ENCODE measurements at regions not wholly inside any gene's neighbourhood (a gene's known extent, or its start where the extent isn't known, plus 50 kb on each side); places are given as distances from the start of the nearest gene placed in this dataset.
"Not testable (repeated sequence)": the region's sequence is repeated elsewhere in the genome, so short reads cannot be mapped to it uniquely, and the experiment has no call there.

DNA sequence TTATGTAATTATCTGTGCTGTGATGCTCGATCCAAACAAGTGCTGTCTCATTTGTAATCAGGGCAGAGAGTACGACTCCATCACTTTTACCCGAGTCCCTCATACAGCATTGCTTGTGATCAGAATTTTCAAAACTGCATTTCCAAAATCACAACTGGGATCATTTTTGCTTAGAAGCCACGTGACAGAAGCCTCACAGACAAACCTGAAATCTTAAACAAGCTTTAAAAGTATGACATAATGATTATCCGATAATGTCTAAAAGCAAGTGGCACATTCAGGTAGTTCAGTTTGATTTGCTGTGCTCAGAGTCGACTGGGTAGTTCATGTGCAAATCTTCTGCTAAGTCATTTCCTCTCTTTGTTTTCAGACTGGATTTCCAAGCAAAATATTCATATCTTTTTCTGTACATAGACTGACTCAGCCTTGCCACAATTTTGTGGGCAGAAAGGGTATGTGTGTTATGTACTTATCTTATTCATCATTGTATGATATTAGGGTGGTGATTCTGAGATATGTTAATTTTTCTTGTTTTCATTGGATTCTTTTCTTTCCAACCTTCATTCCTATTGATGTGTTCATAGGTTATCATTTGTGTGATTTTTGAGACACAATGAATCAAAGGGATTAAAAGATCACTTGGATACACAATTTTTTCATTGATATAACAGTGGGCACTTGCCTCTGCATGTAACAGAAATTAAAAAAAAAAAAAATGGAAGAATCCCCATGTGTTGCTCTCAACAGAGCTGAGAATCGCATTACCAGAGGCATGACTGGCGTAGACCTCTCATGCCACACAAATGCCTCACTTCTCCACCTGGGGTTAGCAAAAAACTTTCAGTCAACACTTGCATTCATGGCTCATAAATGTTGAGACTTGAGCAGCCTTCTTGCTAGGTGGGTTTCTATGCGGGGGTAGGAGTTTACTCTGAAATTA lies 355.7 kb downstream of the LTN1 start:
- no peak for DNase-seq

DNA sequence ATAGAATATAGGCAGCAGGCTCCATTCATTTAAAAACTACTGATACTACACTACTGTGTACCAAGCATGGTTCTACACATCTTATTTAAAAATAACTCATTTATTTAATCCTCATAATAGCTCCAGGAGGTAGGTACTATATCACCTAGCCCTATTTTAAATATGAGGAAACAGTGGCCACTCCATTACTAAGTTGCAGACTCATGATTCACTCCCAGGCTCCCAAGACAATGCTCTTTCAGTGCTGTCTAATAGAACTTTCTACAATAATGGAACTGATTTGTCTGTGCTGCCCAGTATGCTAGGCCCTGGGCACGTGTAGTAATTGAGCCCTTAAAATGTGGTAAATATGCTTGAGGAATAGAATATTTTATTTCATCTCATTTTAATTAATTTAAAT lies 357.1 kb downstream of the LTN1 start:
- DNase-seq = no peak

DNA sequence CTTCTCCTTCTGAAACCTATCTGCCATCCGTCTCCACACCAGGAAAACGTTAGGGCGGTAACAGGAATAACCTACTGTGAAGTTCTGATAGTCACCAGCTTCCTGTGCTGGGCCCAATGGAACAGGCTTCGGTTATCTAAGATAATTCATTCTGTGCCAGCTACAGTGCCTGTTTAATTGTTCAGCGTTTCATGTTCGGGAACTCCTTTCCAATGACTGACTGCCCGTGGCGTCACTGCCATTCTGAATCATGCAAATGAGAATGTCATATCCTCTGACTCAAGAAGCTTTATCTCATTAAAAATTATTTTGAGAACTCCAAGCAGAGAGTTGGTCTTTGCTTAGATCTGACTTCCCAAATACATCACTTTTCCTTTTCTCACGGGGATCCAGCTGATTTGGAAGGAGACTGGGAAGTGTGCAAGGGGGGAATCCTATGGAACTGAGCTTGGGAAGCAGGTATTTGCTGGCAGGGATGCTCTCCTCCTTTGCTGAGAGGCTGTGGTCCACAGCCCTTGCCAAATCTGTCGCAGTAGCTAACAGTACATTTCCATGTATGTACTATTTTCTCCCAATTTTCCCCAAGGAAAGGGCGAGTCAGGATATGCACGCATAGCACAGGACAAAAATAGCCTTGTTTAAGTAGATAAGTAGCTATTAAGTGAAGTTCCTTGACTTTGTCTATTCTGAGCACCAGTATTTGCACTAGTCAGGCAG lies 358.7 kb downstream of the LTN1 start:
- no peak for DNase-seq

GRCh38 chr21:28632755-28633408 lies 359.8 kb downstream of the LTN1 start:
- DNase-seq = no peak

DNA sequence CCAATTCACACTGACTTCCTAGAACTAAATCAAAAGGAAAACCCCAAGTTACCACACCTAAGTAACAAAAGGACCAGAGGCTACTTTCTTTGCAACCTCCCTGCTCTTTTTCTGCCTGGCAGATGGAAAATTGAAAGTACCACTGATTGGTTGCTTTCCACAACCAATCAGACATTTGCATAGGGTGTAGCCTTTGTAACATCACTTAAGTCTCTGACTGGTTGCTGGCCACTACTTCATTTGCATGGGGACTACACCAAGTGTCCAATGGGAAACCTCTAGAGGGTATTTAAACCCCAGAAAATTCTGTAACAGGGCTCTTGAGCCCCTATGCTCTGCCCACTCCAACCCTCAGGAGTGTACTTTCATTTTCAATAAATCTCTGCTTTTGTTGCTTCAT lies 365.0 kb downstream of the LTN1 start:
- no peak for DNase-seq

DNA sequence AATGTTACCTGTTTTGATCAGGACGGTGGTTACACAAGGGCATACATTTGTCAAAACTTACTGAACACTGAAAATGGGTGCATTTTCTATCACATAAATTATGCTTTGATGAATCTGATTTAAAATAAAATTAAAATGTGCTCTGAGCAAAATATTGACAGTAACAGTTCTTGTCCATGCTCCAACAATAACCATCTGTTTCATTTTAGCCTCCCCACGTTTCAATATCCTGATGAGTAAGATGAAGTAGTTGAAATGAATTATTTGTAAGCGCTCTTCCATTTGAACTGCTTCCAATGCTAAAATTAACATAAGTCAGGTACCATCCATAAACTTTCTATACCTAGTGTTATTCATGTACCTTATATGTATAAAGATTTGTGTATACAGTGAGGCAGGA lies 365.4 kb downstream of the LTN1 start:
- DNase-seq = no peak

- no peak for DNase-seq
Observed at GRCh38 chr21:28624626-28625025, 368.1 kb downstream of the LTN1 start.

DNA sequence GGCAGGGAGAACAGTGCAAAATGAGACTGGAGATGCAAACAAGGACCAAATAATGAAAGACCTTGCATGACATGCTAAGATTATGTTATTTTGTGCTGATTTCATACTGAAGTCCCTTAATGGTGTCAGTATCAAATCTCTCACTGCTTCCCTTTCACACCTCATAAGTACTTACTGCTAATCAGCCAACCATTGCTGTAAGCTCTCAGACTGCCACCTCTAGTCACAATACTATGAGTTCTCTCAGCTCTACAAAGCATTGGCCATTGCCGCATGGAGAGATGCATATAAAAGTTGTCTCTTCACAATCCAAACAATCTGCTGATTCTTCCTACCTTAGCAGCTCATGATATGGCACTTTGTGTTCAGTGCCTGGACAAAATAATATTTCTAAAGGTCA lies 375.4 kb downstream of the LTN1 start:
- no peak for DNase-seq

GRCh38 chr21:28615276-28615675 lies 377.4 kb downstream of the LTN1 start:
- DNase-seq = no peak

DNA sequence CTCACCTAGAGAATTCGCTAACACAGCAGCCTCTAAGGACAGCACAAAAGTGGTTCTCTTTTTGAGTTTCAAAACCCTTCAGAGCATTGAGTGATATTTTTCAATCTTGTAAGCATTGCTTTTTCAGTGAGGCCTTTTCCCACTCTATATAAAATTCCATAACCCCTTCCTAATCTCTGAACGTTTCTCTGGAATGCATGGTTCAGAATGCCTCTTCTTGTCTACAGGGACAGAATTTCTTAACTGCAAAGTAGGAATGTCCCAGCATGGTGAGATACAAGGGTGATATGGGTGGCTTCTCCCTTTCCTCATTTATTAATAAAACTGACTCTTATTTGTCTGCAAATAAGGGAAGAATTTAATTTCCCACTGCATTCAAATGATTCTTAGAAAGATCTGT lies 377.9 kb downstream of the LTN1 start:
- no peak for DNase-seq

DNA sequence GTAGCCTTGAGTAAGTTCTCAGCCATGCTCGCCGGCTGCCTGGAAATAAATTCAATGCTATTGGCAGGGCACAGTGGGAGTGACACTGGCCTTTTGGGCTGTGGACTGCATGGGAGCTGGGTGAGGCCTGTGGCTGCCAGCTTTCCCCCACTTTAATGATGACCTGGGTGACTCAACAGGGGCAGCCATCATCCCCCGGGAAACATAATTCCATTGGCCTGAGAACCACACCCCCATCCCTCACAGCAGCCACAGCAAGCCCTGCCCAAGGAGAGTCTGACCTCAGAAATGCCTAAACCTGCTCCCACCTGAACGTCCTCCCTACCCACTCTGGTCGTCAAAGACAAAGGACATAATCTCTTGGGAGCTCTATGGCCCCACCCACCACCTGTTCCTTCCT lies 384.0 kb downstream of the LTN1 start:
- no peak for DNase-seq

DNA sequence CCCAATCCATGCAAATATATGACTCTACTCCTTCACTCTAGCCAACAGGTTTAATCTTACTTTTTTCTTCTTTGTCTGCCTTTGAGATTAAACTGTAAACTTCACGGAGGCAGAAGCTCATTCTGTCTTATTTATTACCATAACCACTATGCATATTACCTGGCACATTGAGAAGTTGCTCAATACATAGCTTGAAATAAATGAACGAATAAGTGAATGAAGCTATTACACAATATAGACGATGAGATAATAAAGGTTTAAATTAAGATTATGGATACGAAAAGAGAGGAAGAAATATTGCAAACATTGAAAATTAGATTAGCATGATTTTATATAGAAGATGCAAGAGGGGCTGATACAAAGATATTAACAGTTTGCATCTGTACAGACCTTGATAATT lies 385.1 kb downstream of the LTN1 start:
- no peak for DNase-seq

- no peak for DNase-seq
Observed at GRCh38 chr21:28604946-28605537, 387.6 kb downstream of the LTN1 start.

GRCh38 chr21:28602546-28602945 lies 390.1 kb downstream of the LTN1 start:
- DNase-seq = no peak

DNA sequence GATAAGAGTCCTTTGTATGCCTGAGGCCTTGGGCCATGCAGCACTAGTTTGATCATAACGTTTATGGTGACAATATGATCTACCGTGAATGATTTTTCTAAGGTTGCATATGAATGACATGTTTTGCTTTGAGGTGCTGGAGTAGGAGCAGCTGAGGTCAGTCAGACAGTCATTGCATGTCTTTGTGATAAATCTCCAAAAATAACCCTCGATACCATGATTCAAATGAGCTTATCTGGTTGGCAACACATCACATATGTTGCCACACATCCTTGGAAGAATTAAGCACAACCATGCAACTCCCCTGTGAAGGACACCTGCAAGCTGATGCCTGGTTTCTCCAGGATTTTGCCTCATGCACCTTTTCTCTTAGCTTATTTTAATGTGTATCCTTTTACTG lies 394.5 kb downstream of the LTN1 start:
- DNase-seq = no peak

DNA sequence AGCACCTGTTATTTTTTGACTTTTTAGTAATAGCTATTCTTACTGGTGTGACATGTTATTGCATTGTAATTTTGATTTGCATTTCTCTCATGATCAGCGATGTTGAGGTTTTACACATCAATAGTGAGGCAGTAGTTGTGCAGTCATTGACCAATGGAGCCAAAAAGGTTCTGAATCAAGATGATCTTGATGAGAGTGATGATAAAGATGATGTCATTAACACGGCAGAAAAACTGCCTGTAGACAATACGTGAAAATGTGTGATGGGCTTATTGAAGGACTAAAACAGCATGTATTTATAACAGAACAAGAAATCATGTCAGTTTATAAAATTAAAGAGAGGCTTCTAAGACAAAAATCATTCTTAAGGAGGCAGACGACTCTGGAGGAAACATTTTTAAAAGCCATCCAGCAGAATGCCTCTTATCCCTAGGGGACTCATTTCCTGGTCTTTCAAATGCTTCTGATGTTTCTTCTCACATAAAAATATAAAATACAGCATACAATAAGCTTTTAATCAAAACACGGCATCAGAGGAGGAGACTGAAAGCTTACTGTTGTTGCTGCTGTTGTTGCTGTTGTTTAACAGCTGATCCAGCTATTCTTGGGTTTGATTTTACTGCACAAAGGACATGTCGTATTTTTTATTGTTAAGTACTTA lies 400.3 kb downstream of the LTN1 start:
- DNase-seq = no peak

DNA sequence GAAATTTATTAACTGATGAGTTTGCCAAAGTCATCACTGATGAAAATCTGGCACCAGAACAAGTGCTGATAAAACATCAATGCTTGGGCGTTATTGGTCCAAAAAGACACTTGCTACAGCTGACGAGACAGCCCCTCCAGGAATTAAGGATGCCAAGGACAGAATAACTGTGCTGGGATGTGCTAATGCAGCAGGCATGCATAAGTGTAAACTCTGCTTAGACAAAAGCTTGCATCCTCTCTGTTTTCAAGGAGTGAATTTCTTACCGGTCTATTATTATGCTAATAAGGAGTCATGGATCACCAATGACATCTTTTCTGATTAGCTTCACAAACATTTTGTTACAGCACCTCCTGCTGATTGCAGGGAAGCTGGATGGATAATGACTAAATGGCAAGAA lies 402.0 kb downstream of the LTN1 start:
- DNase-seq = no peak

DNA sequence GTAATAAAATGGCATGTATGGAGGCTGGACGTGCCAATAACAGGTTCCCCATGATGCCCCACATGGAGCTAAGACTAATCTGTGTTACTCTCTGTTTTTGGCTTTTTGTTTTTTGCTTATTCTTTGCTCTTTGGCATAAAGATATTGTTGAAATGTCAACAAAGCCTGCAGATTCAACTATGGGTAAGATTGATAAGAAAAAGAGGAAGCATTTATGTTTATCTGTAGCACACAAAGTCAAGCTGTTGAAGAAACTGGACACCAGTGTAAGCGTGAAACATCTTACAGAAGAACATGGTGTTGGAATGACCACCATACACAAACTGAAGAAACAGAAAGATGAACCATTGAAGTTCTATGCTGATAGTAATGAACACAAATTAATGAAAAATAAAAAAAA lies 402.7 kb downstream of the LTN1 start:
- no peak for DNase-seq

DNA sequence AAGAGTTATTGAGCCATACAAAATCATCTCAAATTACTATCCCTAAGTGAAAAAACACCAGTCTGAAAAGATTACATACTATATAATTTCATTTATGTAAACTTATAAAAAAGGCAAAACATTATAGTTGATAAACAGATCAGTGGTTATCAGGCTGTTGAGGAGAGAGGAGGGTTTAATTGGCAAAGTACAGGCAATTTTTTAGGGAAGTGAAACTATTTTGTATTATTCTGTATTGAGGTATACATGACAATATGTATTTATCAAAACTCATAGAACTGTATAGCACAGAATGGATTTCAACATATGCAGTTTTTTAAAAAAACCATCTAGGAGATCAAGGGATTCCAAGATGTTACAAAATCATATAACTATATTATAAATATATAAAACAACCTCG lies 403.7 kb downstream of the LTN1 start:
- DNase-seq = no peak

DNA sequence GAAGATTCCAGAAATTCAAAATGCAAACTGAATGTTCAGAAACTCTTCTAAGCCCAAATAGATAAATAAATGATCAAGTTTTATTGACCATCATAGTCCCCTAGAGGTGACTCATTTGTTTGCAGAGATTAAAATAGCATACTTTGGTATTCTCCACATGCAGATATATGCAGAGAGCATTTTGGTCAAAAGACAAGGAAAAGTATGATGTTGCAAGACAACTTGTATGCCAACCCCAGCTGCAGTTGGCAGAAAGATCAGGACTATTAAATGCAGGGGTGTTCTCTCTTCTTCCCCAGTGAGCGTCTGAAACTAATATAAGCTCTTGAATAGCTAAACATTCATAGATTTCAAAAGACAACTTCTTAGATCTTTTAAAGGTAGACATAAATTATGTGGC lies 404.9 kb downstream of the LTN1 start:
- DNase-seq = no peak

DNA sequence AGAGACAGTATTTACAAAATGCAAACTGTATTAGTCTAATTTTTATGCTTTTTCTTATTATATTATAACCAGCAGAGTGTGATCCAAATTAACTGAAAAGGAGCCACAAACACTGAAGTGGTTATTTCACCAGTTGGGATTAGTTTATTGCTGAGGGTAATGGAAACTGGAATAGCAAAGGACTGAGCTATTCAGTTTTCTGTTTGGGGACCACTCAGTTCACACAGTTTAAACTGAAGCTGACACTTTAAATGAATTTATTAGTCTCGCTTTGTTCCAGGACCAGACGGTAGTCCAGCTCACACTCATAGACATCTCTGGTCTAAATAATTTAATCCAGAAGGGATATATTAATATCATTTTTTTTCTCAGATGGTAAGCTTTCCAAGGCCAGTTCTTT lies 410.7 kb downstream of the LTN1 start:
- DNase-seq = no peak

DNA sequence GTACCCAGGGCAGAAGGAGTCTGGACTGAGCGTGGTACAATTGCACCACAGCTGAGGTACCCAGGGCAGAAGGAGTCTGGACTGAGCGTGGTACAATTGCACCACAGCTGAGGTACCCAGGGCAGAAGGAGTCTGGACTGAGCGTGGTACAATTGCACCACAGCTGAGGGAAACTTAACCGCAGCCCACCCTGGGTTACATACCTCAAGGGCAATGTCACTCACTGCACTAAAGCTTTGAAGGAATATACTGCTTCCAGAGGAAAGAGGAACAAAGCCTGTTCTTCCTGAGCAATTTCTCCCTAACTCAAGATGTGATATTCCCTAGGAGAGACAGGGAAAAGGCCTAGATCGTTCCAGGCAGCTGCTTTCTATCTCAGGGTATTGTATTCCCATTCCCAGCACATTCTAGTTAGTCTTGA lies 411.4 kb downstream of the LTN1 start:
- DNase-seq = not testable (repeated sequence)

- DNase-seq = no peak
Observed at GRCh38 chr21:28580585-28580984, 412.1 kb downstream of the LTN1 start.
